CD14-positive monocyte (primary cell): ENCODE measurements at regions not wholly inside any gene's neighbourhood (a gene's known extent, or its start where the extent isn't known, plus 50 kb on each side); places are given as distances from the start of the nearest gene placed in this dataset.

Source experiments
- DNase-seq, 3 donors: peaks; one replicate each; pipeline ENCODE4 v3.0.0-alpha.2; 2011 to 2022
- H2AFZ ChIP-seq: 2 replicates; pipeline ENCODE4 v1.6.0; 2012; ENCODE audit warnings: mild to moderate bottlenecking, low read depth, low read length, inconsistent platforms; ENCODE audit not compliant: insufficient read depth, poor library complexity, severe bottlenecking
- H3K27ac ChIP-seq, 2 donors: 1 replicate in 1 of 2; 2 replicates in 1 of 2; pipeline ENCODE4 v1.5.1; 2012 to 2013; ENCODE audit warnings: low read length in 2 of 2, control low read depth in 1 of 2, inconsistent platforms in 1 of 2, low read depth in 1 of 2, mild to moderate bottlenecking in 1 of 2
- H3K27me3 ChIP-seq, 2 donors: one replicate each; pipeline versions ENCODE4 v1.6.0 to v1.6.1; 2011 to 2013; ENCODE audit warnings: low read length in 2 of 2; ENCODE audit not compliant: control insufficient read depth in 2 of 2, insufficient read depth in 2 of 2
- H3K36me3 ChIP-seq, 2 donors: replicated peaks in 1 of 2; 1 replicate in 1 of 2; 2 replicates in 1 of 2; pipeline versions ENCODE4 v1.5.1 to v1.6.1; 2012 to 2013; ENCODE audit warnings: low read length in 2 of 2, control low read depth in 1 of 2, inconsistent platforms in 1 of 2, mild to moderate bottlenecking in 1 of 2; ENCODE audit not compliant: insufficient read depth in 2 of 2, control insufficient read depth in 1 of 2
- H3K4me1 ChIP-seq, 2 donors: 1 replicate in 1 of 2; 2 replicates in 1 of 2; pipeline versions ENCODE4 v1.5.1 to v1.6.1; 2012 to 2013; ENCODE audit warnings: low read length in 2 of 2, control low read depth in 1 of 2, inconsistent platforms in 1 of 2, mild to moderate bottlenecking in 1 of 2, moderate library complexity in 1 of 2; ENCODE audit not compliant: insufficient read depth in 2 of 2, control insufficient read depth in 1 of 2
- H3K4me2 ChIP-seq: replicated peaks from 2 replicates; pipeline ENCODE3; 2012; ENCODE audit warnings: low read length, moderate library complexity, mild to moderate bottlenecking; ENCODE audit not compliant: poor library complexity, severe bottlenecking; ENCODE audit errors: extremely low read depth
- H3K4me3 ChIP-seq, 3 experiments: fragments of 200-600 bp in 1 of 3; sonication (generic) in 1 of 3; replicated peaks in 1 of 3; 1 replicate in 2 of 3; 2 replicates in 1 of 3; pipeline ENCODE4 v1.5.1; 2011 to 2013; ENCODE audit warnings: low read length in 3 of 3, mild to moderate bottlenecking in 3 of 3, control low read depth in 2 of 3, low read depth in 2 of 3, inconsistent platforms in 1 of 3, moderate library complexity in 1 of 3
- H3K79me2 ChIP-seq: 2 replicates; pipeline ENCODE4 v1.6.0; 2012; ENCODE audit warnings: mild to moderate bottlenecking, control low read depth, inconsistent platforms, low read length, moderate library complexity; ENCODE audit not compliant: insufficient read depth
- H3K9ac ChIP-seq: 2 replicates; pipeline ENCODE4 v1.6.0; 2017; ENCODE audit warnings: low read length, mild to moderate bottlenecking; ENCODE audit not compliant: insufficient read depth, poor library complexity, severe bottlenecking
- H3K9me3 ChIP-seq, 2 donors: replicated peaks in 1 of 2; 1 replicate in 1 of 2; 2 replicates in 1 of 2; pipeline versions ENCODE4 v1.5.1 to v1.6.1; 2012 to 2013; ENCODE audit warnings: low read length in 2 of 2, control low read depth in 1 of 2; ENCODE audit not compliant: control insufficient read depth in 1 of 2, insufficient read depth in 1 of 2
- H4K20me1 ChIP-seq: 2 replicates; pipeline ENCODE4 v1.6.0; 2012; ENCODE audit warnings: mild to moderate bottlenecking, low read length, control low read depth, moderate library complexity; ENCODE audit not compliant: insufficient read depth
- H3K27ac Mint-ChIP-seq, 7 donors: one replicate each; pipeline ENCODE4 v1.8.0; 2020; ENCODE audit warnings: mild to moderate bottlenecking in 7 of 7, mixed read lengths in 7 of 7, moderate library complexity in 6 of 7, inconsistent platforms in 2 of 7
- H3K27me3 Mint-ChIP-seq, 3 donors: one replicate each; pipeline ENCODE4 v1.8.0; 2021 to 2022; ENCODE audit warnings: low read depth in 3 of 3, mild to moderate bottlenecking in 3 of 3, mixed read lengths in 3 of 3, moderate library complexity in 3 of 3, inconsistent platforms in 1 of 3
- H3K36me3 Mint-ChIP-seq, 2 donors: one replicate each; pipeline ENCODE4 v1.8.0; 2020; ENCODE audit warnings: mixed read lengths in 2 of 2, inconsistent platforms in 1 of 2, mild to moderate bottlenecking in 1 of 2
- H3K4me1 Mint-ChIP-seq: one replicate; pipeline ENCODE4 v1.8.0; 2020; ENCODE audit warnings: mild to moderate bottlenecking, mixed read lengths
- H3K4me3 Mint-ChIP-seq, 2 donors: one replicate each; pipeline ENCODE4 v1.8.0; 2020; ENCODE audit warnings: mild to moderate bottlenecking in 2 of 2, mixed read lengths in 2 of 2, moderate library complexity in 1 of 2
- H3K9me3 Mint-ChIP-seq, 7 donors: one replicate each; pipeline ENCODE4 v1.8.0; 2020 to 2022; ENCODE audit warnings: mixed read lengths in 7 of 7, mild to moderate bottlenecking in 6 of 7, moderate library complexity in 6 of 7, inconsistent platforms in 2 of 7
- WGBS: methylation state at CpG from one replicate; pipeline ENCODE4 v1.1.5; 2013; ENCODE audit warnings: missing lambda C conversion rate; ENCODE audit not compliant: insufficient coverage; 5-methylcytosine and 5-hydroxymethylcytosine counted together
- intact Hi-C, 2 donors: fragments of 100-400 bp; cut with micrococcal nuclease; formaldehyde crosslinking; loops; one replicate each; pipeline versions ENCODE4 v1.15.0 to v1.15.1; 2023
- TF ChIP-seq, protein P1 (sequence below): fragments of 200-600 bp; IDR thresholded peaks from one replicate; pipeline ENCODE4 v1.8.0; 2022; ENCODE audit warnings: antibody characterized with exemption, mild to moderate bottlenecking

GRCh38 chr6:68468244-68468884 lies 166.7 kb upstream of the ADGRB3 start:
- H3K27ac ChIP-seq: no peak overlapping the region
- no peak overlapping the region for H3K4me3 ChIP-seq
- no peaks in the 10 kb centered on the region for H3K27me3 Mint-ChIP-seq
- no peaks in the 10 kb centered on the region for H3K4me1 Mint-ChIP-seq
- H4K20me1 ChIP-seq: no peaks in the 10 kb centered on the region
- no peak overlapping the region for H3K9ac ChIP-seq
- no peak overlapping the region for H2AFZ ChIP-seq
- DNase-seq: no peak
- no CpG with 5 or more reads among the region's 4 CpGs for WGBS
- H3K4me1 ChIP-seq: no peaks in the 10 kb centered on the region
- H3K27me3 ChIP-seq: no peaks in the 10 kb centered on the region
- no peaks in the 10 kb centered on the region for H3K9me3 ChIP-seq
- H3K9me3 Mint-ChIP-seq: peaks cover 0 to 2% (median 0%) of the 10 kb centered on the region in 7 donors
- no peak overlapping the region for H3K4me3 Mint-ChIP-seq
- H3K4me2 ChIP-seq: no peak overlapping the region
- intact Hi-C loops: no loop called here
- no peak overlapping the region for H3K27ac Mint-ChIP-seq
- H3K36me3 Mint-ChIP-seq: no peaks in the 10 kb centered on the region
- TF ChIP-seq, protein P1, sequence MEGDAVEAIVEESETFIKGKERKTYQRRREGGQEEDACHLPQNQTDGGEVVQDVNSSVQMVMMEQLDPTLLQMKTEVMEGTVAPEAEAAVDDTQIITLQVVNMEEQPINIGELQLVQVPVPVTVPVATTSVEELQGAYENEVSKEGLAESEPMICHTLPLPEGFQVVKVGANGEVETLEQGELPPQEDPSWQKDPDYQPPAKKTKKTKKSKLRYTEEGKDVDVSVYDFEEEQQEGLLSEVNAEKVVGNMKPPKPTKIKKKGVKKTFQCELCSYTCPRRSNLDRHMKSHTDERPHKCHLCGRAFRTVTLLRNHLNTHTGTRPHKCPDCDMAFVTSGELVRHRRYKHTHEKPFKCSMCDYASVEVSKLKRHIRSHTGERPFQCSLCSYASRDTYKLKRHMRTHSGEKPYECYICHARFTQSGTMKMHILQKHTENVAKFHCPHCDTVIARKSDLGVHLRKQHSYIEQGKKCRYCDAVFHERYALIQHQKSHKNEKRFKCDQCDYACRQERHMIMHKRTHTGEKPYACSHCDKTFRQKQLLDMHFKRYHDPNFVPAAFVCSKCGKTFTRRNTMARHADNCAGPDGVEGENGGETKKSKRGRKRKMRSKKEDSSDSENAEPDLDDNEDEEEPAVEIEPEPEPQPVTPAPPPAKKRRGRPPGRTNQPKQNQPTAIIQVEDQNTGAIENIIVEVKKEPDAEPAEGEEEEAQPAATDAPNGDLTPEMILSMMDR: no peak
- no peaks in the 10 kb centered on the region for H3K36me3 ChIP-seq
- no peaks in the 10 kb centered on the region for H3K79me2 ChIP-seq

DNA sequence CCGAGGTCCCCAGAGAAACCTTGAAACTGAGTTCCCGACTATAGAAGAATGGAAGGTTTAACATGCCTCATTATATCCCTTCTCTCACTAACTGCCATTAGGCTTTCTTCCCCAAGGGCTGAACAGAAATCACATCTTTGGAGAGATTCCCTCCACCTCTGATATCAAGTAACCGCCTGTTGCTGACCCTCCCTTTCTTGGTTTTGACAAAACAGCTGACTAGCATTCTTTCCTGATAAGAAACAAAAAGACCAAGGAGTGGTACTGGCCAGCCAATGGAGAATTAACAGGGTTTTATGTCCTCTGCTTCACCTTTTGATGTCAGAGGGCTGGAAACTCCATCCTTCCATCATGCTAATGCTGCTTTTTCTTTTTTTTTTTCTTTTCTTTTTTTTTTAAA lies 176.6 kb upstream of the ADGRB3 start:
- H3K36me3 Mint-ChIP-seq: no peaks in the 10 kb centered on the region
- WGBS: 82% methylated on average over 2 of the region's 3 CpGs
- H3K27ac Mint-ChIP-seq: no peak overlapping the region

More for the DNA sequence above, 176.6 kb upstream of the ADGRB3 start:
- H2AFZ ChIP-seq: no peak overlapping the region
- no peak for DNase-seq
- no peaks in the 10 kb centered on the region for H3K4me1 Mint-ChIP-seq
- H3K4me3 Mint-ChIP-seq: no peak overlapping the region
- TF ChIP-seq, protein P1: no peak
- no peaks in the 10 kb centered on the region for H3K27me3 ChIP-seq
- H3K9me3 Mint-ChIP-seq: peaks cover 6 to 28% (median 13%) of the 10 kb centered on the region in 7 donors
- H3K36me3 ChIP-seq: no peaks in the 10 kb centered on the region
- H3K4me3 ChIP-seq: no peak overlapping the region
- H3K79me2 ChIP-seq: no peaks in the 10 kb centered on the region
- H4K20me1 ChIP-seq: no peaks in the 10 kb centered on the region
- no peak overlapping the region for H3K9ac ChIP-seq
- H3K4me2 ChIP-seq: no peak overlapping the region
- H3K27ac ChIP-seq: no peak overlapping the region
- H3K27me3 Mint-ChIP-seq: no peaks in the 10 kb centered on the region
- H3K9me3 ChIP-seq: peaks cover 20 to 27% of the 10 kb centered on the region in 2 donors
- intact Hi-C loops: no loop called here
- no peaks in the 10 kb centered on the region for H3K4me1 ChIP-seq
